ENCODE measurements at regions not wholly inside any gene's neighbourhood (a gene's known extent, or its start where the extent isn't known, plus 50 kb on each side); places are given as distances from the start of the nearest gene placed in this dataset.

DNA sequence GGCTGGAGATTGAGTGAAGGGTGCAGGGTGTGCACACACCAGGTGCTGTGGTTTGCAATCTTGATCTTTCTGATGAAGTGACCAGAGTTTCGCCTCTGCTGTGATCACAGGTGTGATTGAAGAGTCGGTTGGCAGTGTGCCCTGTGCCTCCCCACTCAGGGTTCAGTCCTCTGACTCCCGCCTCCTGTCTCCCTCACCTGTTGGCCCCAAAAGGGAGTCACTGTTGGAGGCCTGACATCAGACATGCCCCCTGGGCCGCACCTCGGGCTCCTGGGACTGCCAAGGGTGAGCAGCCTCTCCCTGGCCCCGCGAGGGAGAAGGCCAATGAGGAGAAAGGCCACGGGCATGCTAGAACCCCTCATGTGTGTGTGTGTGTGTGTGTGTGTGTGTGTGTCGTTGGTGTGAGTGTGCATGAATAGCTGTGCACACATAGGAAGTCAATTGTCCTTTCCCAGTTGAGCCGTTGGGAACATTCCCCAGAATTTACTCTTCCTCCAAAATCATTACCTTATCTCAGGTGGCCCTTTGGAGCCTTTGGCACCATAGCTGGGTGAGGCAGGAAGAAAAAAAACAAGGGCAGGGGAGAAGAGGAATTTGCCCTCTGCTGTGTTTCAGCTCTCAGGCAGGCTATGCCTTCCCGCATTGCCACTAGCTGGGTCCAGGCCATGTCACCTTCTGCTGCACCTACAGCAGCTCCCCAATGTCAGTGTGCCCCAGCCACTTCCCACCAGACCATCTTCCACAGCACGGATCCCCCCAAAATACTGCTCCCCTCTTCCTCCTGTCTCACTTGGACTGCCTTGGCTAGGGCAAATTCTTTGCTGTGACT, 78.1 kb upstream of the LAPTM4A start:
- H3K36me3 ChIP-seq (ENCODE audit: control insufficient read depth in 1 of 2, insufficient read depth in 2 of 2, low read length in 2 of 2): no peaks in the 10 kb centered on the region
- no peak for ATAC-seq
- no peak overlapping the region for H3K4me3 ChIP-seq (replicated peaks in 1 of 2; ENCODE audit: low read depth in 1 of 2, low read length in 2 of 2)
- intact Hi-C loops (cut with micrococcal nuclease): loop anchor here (5.0 kb wide), 1 partner anchor 103 kb away; no protein-coding TSS in a partner anchor
- TF ChIP-seq EGR1 (IDR thresholded peaks at IDR 0.05; ENCODE audit: low read depth) (no peak), SP1 (IDR thresholded peaks at IDR 0.05; ENCODE audit: low read depth) (no peak), ZFX (IDR thresholded peaks at IDR 0.05) (no peak), JUND (IDR thresholded peaks at IDR 0.05) (no peak), SIN3A (IDR thresholded peaks at IDR 0.05; ENCODE audit: low read depth) (no peak), FOSL1 (IDR thresholded peaks at IDR 0.05; ENCODE audit: low read depth) (no peak), CEBPB (IDR thresholded peaks at IDR 0.05; ENCODE audit: low read depth) (no peak), ELF1 (IDR thresholded peaks at IDR 0.05; ENCODE audit: borderline replicate concordance, low read depth) (no peak)
- TF ChIP-seq, protein P1, sequence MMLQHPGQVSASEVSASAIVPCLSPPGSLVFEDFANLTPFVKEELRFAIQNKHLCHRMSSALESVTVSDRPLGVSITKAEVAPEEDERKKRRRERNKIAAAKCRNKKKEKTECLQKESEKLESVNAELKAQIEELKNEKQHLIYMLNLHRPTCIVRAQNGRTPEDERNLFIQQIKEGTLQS (IDR thresholded peaks at IDR 0.05): no peak
- no peaks in the 10 kb centered on the region for H3K9me2 ChIP-seq (ENCODE audit: insufficient read depth)
- H3K79me2 ChIP-seq (ENCODE audit: insufficient read depth, low read length): no peaks in the 10 kb centered on the region
- RAD21 ChIA-PET (ENCODE audit: low non-redundant PET in 1 of 2, low total read pairs in 2 of 2, uncharacterized antibody in 2 of 2, unreplicated experiment in 2 of 2): no interaction called here
- H2AFZ ChIP-seq (ENCODE audit: low read depth, low read length, poor library complexity, severe bottlenecking): no peak overlapping the region
- POLR2A ChIA-PET: no interaction called here
- H3K4me1 ChIP-seq (ENCODE audit: control insufficient read depth in 1 of 2, insufficient read depth in 2 of 2, low read length in 2 of 2): no peaks in the 10 kb centered on the region
- H3K9me3 ChIP-seq (ENCODE audit: control insufficient read depth in 1 of 2, insufficient read depth in 1 of 2, low read depth in 1 of 2, low read length in 2 of 2): no peaks in the 10 kb centered on the region
- H3K9ac ChIP-seq (ENCODE audit: low read length): no peak overlapping the region
- H4K20me1 ChIP-seq (ENCODE audit: insufficient read depth): no peaks in the 10 kb centered on the region
- CTCF ChIA-PET: interaction anchor here (0.7 kb wide), 1 partner anchor 162 kb away, joined by 3 read pairs; no protein-coding TSS in a partner anchor
- H3K27ac ChIP-seq (ENCODE audit: low read depth, low read length): no peak overlapping the region
- no peak overlapping the region for H3K4me2 ChIP-seq (ENCODE audit: low read length)
- no TSS peak for BruUV-seq (replicated peaks)
- no peak for DNase-seq (ENCODE audit: low read depth, low spot score)
- no peaks in the 10 kb centered on the region for H3K27me3 ChIP-seq (ENCODE audit: insufficient read depth, low read length)

- Histone ChIP-seq H3K9ac (ENCODE audit: low read length) (no peak overlapping the region), H3K27me3 (ENCODE audit: insufficient read depth, low read length) (no peaks in the 10 kb centered on the region), H3K9me3 (ENCODE audit: control insufficient read depth in 1 of 2, insufficient read depth in 1 of 2, low read depth in 1 of 2, low read length in 2 of 2) (no peaks in the 10 kb centered on the region), H3K4me1 (ENCODE audit: control insufficient read depth in 1 of 2, insufficient read depth in 2 of 2, low read length in 2 of 2) (no peaks in the 10 kb centered on the region), H3K79me2 (ENCODE audit: insufficient read depth, low read length) (no peaks in the 10 kb centered on the region), H3K36me3 (ENCODE audit: control insufficient read depth in 1 of 2, insufficient read depth in 2 of 2, low read length in 2 of 2) (no peaks in the 10 kb centered on the region), H3K9me2 (ENCODE audit: insufficient read depth) (0 out of 2 replicates have a peak, but pooled peaks cover 3% of the 10 kb centered on the region), H3K27ac (ENCODE audit: low read depth, low read length) (no peak overlapping the region), H3K4me2 (ENCODE audit: low read length) (no peak overlapping the region), H2AFZ (ENCODE audit: low read depth, low read length, poor library complexity, severe bottlenecking) (no peak overlapping the region), H3K4me3 (replicated peaks in 1 of 2; ENCODE audit: low read depth in 1 of 2, low read length in 2 of 2) (no peak overlapping the region), H4K20me1 (ENCODE audit: insufficient read depth) (no peaks in the 10 kb centered on the region)
- ChIA-PET POLR2A (no interaction called here), RAD21 (ENCODE audit: low non-redundant PET in 1 of 2, low total read pairs in 2 of 2, uncharacterized antibody in 2 of 2, unreplicated experiment in 2 of 2) (no interaction called here), CTCF (interaction anchor here (0.7 kb wide), 1 partner anchor 162 kb away, joined by 3 read pairs; no protein-coding TSS in a partner anchor)
- DNase-seq (ENCODE audit: low read depth, low spot score) (no peak), ATAC-seq (no peak)
- intact Hi-C loops (cut with micrococcal nuclease): loop anchor here (5.0 kb wide), 1 partner anchor 104 kb away; no protein-coding TSS in a partner anchor
- BruUV-seq (replicated peaks): no TSS peak
- no peak for TF ChIP-seq SP1 (IDR thresholded peaks at IDR 0.05; ENCODE audit: low read depth)
- TF ChIP-seq ZNF274 (IDR thresholded peaks at IDR 0.05; ENCODE audit: low read depth, low read length): no peak
- TF ChIP-seq POLR2A (IDR thresholded peaks at IDR 0.05; ENCODE audit: borderline replicate concordance, extremely low read depth, insufficient read depth, insufficient read length): no peak
- no peak for TF ChIP-seq EZH2 (IDR thresholded peaks at IDR 0.05)
- TF ChIP-seq RAD21 (IDR thresholded peaks at IDR 0.05; ENCODE audit: low read depth): no peak
- TF ChIP-seq SRF (IDR thresholded peaks at IDR 0.05; ENCODE audit: low read depth): no peak
- TF ChIP-seq, protein P1 (IDR thresholded peaks at IDR 0.05): no peak
- no peak for TF ChIP-seq TCF7L2 (IDR thresholded peaks at IDR 0.05; ENCODE audit: borderline replicate concordance, extremely low read depth, insufficient read depth, insufficient read length)
- no peak for TF ChIP-seq JUND (IDR thresholded peaks at IDR 0.05)
- no peak for TF ChIP-seq POLR2AphosphoS5 (IDR thresholded peaks at IDR 0.05; ENCODE audit: low read depth, low read length)
- TF ChIP-seq CEBPB (IDR thresholded peaks at IDR 0.05; ENCODE audit: low read depth): no peak
- TF ChIP-seq ELF1 (IDR thresholded peaks at IDR 0.05; ENCODE audit: borderline replicate concordance, low read depth): no peak
- TF ChIP-seq YY1 (IDR thresholded peaks at IDR 0.05; ENCODE audit: extremely low read depth, insufficient replicate concordance, low read depth, low read length): no peak
Measured at GRCh38 chr2:20128506-20129330, 77.3 kb upstream of the LAPTM4A start.
